COR-L47 (cell line): ENCODE measurements at regions not wholly inside any gene's neighbourhood (a gene's known extent, or its start where the extent isn't known, plus 50 kb on each side); places are given as distances from the start of the nearest gene placed in this dataset.
"Not testable (repeated sequence)": the region's sequence is repeated elsewhere in the genome, so short reads cannot be mapped to it uniquely, and the experiment has no call there.

Experiments used
- DNase-seq: peaks from one replicate; lab custom pipeline; 2025; lab: John Stamatoyannopoulos, UW

- no peak for DNase-seq
Observed at GRCh38 chr5:174981416-174981815, 257.0 kb downstream of the MSX2 start.

GRCh38 chr5:174980952-174981351 is 256.6 kb downstream of the MSX2 start:
- no peak for DNase-seq

GRCh38 chr5:174972291-174972690 is 247.9 kb downstream of the MSX2 start:
- DNase-seq, result no peak

- DNase-seq, result no peak
Observed at GRCh38 chr5:174971210-174971609, 246.8 kb downstream of the MSX2 start.

GRCh38 chr5:174970502-174970901 is 246.1 kb downstream of the MSX2 start:
- DNase-seq, result no peak

- no peak for DNase-seq
Observed at GRCh38 chr5:174953871-174954270, 229.5 kb downstream of the MSX2 start.

- DNase-seq, result peak; percentile 68
Observed at GRCh38 chr5:174951151-174951780, 226.9 kb downstream of the MSX2 start.

- DNase-seq, result no peak
Observed at GRCh38 chr5:174947548-174947947, 223.2 kb downstream of the MSX2 start.

DNA sequence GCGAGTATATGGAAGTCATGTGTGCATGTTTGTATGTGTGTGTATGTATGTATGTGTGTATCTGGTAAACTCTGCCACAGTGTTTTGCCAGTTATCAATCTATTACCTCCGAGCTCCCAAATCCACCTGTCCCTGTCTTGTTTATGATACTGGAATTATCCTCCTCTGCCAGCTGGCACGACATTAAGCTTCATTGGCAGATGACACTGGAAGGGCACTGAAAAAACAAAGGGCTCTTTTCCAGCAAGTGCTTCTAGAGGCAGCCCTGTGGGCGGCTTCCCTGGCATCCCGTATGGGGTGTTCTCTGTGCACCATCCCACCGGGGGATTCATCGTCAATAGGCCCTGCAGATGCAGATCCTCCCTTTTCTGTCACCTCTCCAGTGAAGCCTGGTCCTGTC is 221.5 kb downstream of the MSX2 start:
- peak; percentile 31 for DNase-seq

GRCh38 chr5:174943785-174944184 is 219.4 kb downstream of the MSX2 start:
- DNase-seq, result no peak

GRCh38 chr5:174943002-174943401 is 218.6 kb downstream of the MSX2 start:
- DNase-seq, result not testable (repeated sequence)

DNA sequence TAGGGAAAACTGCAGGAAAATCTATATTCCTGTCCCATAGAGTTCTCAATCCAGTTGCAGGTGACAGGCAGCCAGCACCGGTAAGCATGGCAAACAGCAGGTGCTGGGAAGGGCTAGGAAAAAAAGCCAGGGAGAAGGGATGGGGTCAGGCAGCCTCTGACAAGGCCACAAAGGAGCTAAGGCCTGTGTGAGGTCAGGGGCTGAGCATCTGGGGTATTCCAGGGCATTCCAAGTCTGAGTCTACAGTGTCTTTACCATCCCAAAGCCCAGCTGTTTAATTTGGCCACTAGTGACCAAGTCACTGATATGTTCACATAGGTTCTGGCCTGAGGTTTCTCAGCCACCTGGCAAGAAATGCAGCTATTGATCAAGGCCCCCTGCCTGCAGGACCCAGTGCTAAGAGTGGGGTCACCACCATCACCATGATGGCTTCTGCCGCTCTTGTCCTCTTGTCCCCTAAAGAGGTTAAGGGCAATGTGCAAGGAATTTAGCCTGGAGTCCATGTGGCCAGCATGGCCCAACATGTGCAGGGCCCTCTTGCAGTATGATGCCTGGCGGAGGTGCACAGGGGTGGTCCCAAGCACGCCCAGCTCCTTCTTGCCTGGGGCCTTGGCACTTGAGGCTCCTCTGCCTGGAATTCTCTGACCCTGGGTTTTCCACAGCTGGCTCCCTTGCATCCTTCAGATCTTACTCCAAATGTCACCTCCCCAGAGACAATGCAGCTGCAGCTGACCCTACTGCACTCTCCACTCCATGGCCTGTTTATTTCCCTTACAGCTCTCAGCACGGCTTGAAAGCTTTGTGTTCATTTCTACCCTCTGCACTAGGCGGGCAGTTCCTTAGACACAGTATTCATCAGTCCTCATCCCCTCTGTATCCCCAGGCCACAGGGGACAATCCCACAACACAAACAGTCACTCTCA is 213.1 kb downstream of the MSX2 start:
- no peak for DNase-seq

- DNase-seq, result peak; percentile 47
Observed at GRCh38 chr5:174935854-174936474, 211.6 kb downstream of the MSX2 start.

GRCh38 chr5:174931033-174931432 is 206.7 kb downstream of the MSX2 start:
- not testable (repeated sequence) for DNase-seq

DNA sequence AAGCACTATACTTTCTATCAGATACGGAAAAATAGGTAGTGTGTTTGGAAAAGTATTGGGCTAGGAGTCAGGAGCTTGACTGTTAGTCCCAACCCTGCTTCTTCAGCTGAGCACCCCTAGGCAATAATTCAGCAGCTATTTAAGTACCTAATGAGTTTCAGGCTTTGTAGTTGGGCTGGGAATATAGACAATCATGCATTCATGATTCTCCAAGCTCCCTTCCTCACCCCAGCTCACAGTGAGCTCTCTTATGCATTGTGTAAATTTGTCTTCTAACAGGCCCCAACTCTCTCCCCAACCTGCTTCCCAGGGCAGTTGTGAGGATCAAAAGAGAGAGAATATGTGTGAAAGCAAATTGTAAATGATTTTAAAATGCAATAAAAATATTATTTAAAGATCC is 201.2 kb downstream of the MSX2 start:
- DNase-seq, result no peak

DNA sequence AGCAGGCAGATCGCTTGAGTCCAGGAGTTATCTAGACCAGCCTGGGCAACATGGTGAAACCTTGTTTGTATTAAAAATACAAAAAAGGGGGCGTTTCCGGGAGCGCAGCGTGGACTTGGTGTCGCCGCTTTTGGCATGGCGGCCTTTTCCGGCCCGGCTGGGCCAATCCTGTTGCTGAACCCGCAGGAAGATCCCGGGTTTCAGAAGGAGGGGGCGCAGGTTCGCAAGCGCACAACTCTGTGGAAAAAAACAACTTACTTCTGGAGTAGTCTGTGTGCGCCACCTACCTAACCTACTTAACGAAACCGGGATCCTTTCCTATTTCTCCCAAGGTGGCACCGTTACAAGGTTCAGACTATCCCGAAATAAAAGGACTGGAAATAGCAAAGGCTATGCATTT is 198.6 kb downstream of the MSX2 start:
- no peak for DNase-seq

DNA sequence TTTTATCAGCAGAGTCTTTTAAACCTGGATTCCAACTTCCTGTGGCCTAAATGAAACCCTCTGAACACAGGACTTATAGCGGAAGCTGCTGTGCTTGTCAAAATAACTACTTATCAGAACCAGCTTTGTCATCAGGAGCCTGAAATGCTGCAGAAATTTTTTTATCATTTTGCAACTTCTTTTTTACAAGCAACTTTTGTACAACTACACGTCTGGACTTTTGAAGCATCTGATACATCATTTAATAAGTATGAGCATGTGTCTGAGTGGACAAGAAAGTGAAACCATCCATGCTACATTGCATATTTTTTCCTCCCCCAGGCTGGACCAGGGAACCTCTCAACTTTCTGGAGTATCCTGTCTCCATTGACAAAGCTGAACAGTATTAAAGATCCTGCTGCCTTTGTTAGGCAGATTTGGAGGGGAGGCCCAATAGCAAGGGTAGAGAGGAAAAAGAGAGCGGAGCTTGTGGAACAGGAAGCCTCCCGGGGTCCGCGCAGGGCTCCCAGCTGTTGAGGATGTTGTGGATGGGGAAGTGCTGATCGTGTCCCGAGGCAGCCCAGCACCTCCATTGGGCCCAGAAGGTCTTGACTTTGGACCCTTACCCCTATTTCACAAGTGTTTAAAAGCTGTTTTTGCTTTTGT is 196.6 kb downstream of the MSX2 start:
- DNase-seq, result no peak

DNA sequence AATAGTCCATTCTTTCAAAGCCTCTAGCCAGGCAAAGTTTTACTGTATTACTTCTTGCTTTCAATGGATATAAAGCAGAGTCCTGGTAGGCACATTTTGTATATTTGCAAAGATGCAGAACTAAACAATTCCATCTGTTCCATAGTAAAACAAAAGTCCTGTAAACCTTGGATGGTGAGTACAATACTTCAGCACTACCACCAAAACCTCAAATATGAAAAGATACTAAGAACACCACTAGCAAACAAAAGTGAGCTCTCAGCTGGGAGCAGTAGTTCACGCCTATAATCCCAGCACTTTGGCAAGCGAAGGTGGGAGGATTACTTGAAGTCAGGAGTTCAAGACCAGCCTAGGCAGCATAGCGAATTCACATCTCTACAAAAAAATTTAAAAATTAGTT is 195.0 kb downstream of the MSX2 start:
- DNase-seq, result no peak

DNA sequence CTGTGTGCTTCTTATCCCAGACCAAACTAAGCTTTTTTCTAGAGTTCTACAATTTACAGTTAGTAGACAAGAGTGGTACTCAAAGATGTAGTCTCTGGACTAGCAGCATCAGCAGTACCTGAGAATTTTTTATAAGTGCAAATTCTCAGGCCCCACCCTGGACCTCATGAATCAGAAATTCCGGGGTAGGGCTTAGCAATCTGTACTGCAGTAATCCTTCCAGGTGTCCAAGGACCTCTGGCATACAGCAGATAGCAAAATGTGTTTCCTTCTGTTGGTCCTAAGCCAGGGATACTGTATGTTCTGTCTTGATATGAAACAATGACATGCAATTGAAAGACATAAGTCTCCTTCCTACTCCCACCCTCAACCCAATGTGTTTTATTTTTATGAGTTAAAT is 194.3 kb downstream of the MSX2 start:
- no peak for DNase-seq

DNA sequence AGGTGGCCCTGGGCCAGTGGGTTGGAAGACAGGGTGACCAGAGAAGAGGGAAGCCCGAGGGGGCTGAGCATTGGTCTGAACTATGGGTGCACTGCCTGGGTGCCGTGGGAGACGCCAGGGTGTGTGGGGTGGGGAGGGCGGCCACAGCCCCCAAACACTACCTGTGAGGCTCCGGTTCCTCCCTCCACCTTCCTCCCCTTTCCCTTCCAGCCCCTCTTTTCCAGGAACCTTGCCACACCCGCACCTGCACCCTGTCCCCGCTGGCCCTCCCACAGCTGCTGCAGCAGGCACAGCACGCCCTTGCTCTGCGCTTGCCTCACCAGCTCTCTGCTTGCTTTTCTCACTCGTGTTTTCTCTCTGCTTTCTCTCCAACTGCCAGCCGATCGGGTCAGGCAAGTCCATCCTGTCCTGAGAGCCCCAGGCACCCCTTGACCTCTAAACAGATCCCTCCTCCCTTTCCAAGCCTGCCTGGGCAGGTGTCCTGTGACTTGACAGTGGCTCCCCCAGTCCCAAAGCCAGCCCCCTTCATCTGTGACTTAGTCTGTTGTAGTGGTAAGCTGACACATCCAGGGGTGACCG is 193.7 kb downstream of the MSX2 start:
- no peak for DNase-seq

- DNase-seq, result not testable (repeated sequence)
Observed at GRCh38 chr5:174917435-174917834, 193.1 kb downstream of the MSX2 start.

- DNase-seq, result not testable (repeated sequence)
Observed at GRCh38 chr5:174916924-174917323, 192.5 kb downstream of the MSX2 start.
